ENCODE measurements at regions not wholly inside any gene's neighbourhood (a gene's known extent, or its start where the extent isn't known, plus 50 kb on each side); places are given as distances from the start of the nearest gene placed in this dataset.
"Not testable (repeated sequence)": the region's sequence is repeated elsewhere in the genome, so short reads cannot be mapped to it uniquely, and the experiment has no call there.

GRCh38 chr16:51276336-51276735 lies 125.3 kb upstream of the SALL1 start:
- DNase-seq: peak; percentile 12 to 43

- no peak for DNase-seq
Observed at GRCh38 chr16:51272420-51272819, 121.3 kb upstream of the SALL1 start.

- no peak for DNase-seq
Observed at GRCh38 chr16:51271156-51271701, 120.2 kb upstream of the SALL1 start.

- peak; percentile 64 to 69 for DNase-seq
Observed at GRCh38 chr16:51268237-51268636, 117.2 kb upstream of the SALL1 start.

- DNase-seq: peak in 1 of 2 donors; percentile 56
Observed at GRCh38 chr16:51267681-51268080, 116.6 kb upstream of the SALL1 start.

GRCh38 chr16:51262428-51262827 lies 111.4 kb upstream of the SALL1 start:
- no peak for DNase-seq

GRCh38 chr16:51261919-51262318 lies 110.8 kb upstream of the SALL1 start:
- DNase-seq: no peak

GRCh38 chr16:51255349-51255972 lies 104.4 kb upstream of the SALL1 start:
- no peak for DNase-seq

- not testable (repeated sequence) for DNase-seq
Observed at GRCh38 chr16:51254390-51254789, 103.3 kb upstream of the SALL1 start.

GRCh38 chr16:51248217-51248616 lies 97.1 kb upstream of the SALL1 start:
- DNase-seq: no peak

- DNase-seq: no peak
Observed at GRCh38 chr16:51245658-51245995, 94.6 kb upstream of the SALL1 start.

GRCh38 chr16:51244887-51245657 lies 94.0 kb upstream of the SALL1 start:
- DNase-seq: no peak

GRCh38 chr16:51243936-51244436 lies 92.9 kb upstream of the SALL1 start:
- no peak for DNase-seq

- DNase-seq: no peak
Observed at GRCh38 chr16:51242296-51242994, 91.4 kb upstream of the SALL1 start.

- no peak for DNase-seq
Observed at GRCh38 chr16:51239196-51239595, 88.1 kb upstream of the SALL1 start.

- peak; percentile 18 to 60 for DNase-seq
Observed at GRCh38 chr16:51237861-51238378, 86.8 kb upstream of the SALL1 start.

GRCh38 chr16:51237207-51237606 lies 86.1 kb upstream of the SALL1 start:
- DNase-seq: no peak

GRCh38 chr16:51236583-51236982 lies 85.5 kb upstream of the SALL1 start:
- peak in 1 of 2 donors; percentile 21 for DNase-seq

GRCh38 chr16:51231702-51232101 lies 80.6 kb upstream of the SALL1 start:
- DNase-seq: no peak

GRCh38 chr16:51230035-51230434 lies 79.0 kb upstream of the SALL1 start:
- not testable (repeated sequence) for DNase-seq

- DNase-seq: no peak
Observed at GRCh38 chr16:51228097-51228659, 77.1 kb upstream of the SALL1 start.

GRCh38 chr16:51225878-51226277 lies 74.8 kb upstream of the SALL1 start:
- no peak for DNase-seq

GRCh38 chr16:51224317-51224716 lies 73.2 kb upstream of the SALL1 start:
- no peak for DNase-seq

Measured in hippocampal formation (tissue), 2 donors.